HepG2 (cell line): ENCODE measurements at regions not wholly inside any gene's neighbourhood (a gene's known extent, or its start where the extent isn't known, plus 50 kb on each side); places are given as distances from the start of the nearest gene placed in this dataset.

Source experiments
- CEBPB ChIP-seq: IDR thresholded peaks from 2 replicates; pipeline ENCODE4 v1.6.1; 2011; ENCODE audit warnings: low read depth, low read length, improper control_type of control experiment, borderline replicate concordance
- CTCF ChIP-seq: sonication (generic); formaldehyde crosslinking; IDR thresholded peaks from 2 replicates; pipeline ENCODE4 v1.5.0; 2020; ENCODE audit warnings: mild to moderate bottlenecking, missing genetic modification reagents, moderate library complexity

- TF ChIP-seq CEBPB (no peak), CTCF (CRISPR knock-in tag) (no peak)
Observed at GRCh38 chr10:28785018-28785417, 107.7 kb downstream of the BAMBI start.
